ENCODE measurements at regions not wholly inside any gene's neighbourhood (a gene's known extent, or its start where the extent isn't known, plus 50 kb on each side); places are given as distances from the start of the nearest gene placed in this dataset.

- H3K9me3 ChIP-seq = no peaks in the 10 kb centered on the region
- DNase-seq (ENCODE audit: extremely low spot score in 2 of 2) = no peak
- TF ChIP-seq CTCF (IDR thresholded peaks at IDR 0.05) = no peak
- no peak for TF ChIP-seq POLR2AphosphoS5 (IDR thresholded peaks at IDR 0.05; ENCODE audit: insufficient read depth in 1 of 2, low read depth in 1 of 2)
- no peak for TF ChIP-seq POLR2A (IDR thresholded peaks at IDR 0.05)
- intact Hi-C loops (cut with DNase I) = no loop called here
- no peak overlapping the region for H3K27ac ChIP-seq
- no peaks in the 10 kb centered on the region for H3K36me3 ChIP-seq
- H3K4me1 ChIP-seq = no peaks in the 10 kb centered on the region
- no peak overlapping the region for H3K4me3 ChIP-seq
- no peaks in the 10 kb centered on the region for H3K27me3 ChIP-seq
Observed at GRCh38 chr13:105602956-105603670, 932.3 kb downstream of the EFNB2 start.

GRCh38 chr13:105599477-105600037 is 935.9 kb downstream of the EFNB2 start:
- TF ChIP-seq CTCF (IDR thresholded peaks at IDR 0.05) (no peak), POLR2A (IDR thresholded peaks at IDR 0.05) (no peak), POLR2AphosphoS5 (IDR thresholded peaks at IDR 0.05; ENCODE audit: insufficient read depth in 1 of 2, low read depth in 1 of 2) (no peak)
- Histone ChIP-seq H3K4me3 (no peak overlapping the region), H3K27me3 (no peaks in the 10 kb centered on the region), H3K27ac (no peak overlapping the region), H3K4me1 (no peaks in the 10 kb centered on the region), H3K36me3 (no peaks in the 10 kb centered on the region), H3K9me3 (no peaks in the 10 kb centered on the region)
- DNase-seq (ENCODE audit: extremely low spot score in 2 of 2) = no peak
- intact Hi-C loops (cut with DNase I) = no loop called here

DNA sequence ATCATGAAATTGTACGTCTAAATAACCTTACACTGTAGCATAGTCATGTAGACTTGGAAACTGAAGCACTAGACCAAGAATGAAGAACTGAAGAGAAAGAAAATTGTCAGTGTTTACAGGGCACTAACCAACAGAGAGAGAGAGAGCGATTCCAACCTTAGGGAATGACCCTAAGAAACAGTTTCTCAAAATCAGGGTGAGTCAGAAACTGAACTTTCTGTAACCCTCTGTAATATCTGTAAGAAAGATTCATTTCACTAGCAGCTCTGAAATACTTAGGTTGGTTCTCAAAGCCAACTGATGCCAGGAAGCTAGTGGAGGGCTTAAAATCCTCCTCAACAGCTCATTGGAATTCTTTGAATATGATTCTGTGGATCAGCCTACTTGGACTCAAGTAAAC is 936.9 kb downstream of the EFNB2 start:
- Histone ChIP-seq H3K4me1 (no peaks in the 10 kb centered on the region), H3K36me3 (no peaks in the 10 kb centered on the region), H3K27ac (no peak overlapping the region), H3K27me3 (no peaks in the 10 kb centered on the region), H3K4me3 (no peak overlapping the region), H3K9me3 (no peaks in the 10 kb centered on the region)
- TF ChIP-seq CTCF (IDR thresholded peaks at IDR 0.05) (no peak), POLR2AphosphoS5 (IDR thresholded peaks at IDR 0.05; ENCODE audit: insufficient read depth in 1 of 2, low read depth in 1 of 2) (no peak), POLR2A (IDR thresholded peaks at IDR 0.05) (no peak)
- DNase-seq (ENCODE audit: extremely low spot score in 2 of 2) = no peak
- intact Hi-C loops (cut with DNase I) = no loop called here

DNA sequence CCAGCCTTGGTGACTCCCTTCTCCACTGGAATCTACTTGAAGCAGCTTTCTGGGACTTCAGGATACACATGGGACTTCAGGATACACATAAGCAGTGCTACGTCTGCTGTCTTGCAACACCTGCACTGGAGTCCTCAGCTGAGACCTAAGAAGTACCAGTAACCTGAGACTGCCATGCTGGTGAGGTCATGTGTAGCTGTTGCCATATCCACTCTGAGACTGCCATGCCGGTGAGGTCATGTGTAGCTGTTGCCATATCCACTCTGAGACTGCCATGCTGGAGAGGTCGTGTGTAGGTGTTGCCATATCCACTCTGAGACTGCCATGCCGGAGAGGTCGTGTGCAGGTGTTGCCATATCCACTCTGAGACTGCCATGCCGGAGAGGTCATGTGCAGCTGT is 937.9 kb downstream of the EFNB2 start:
- TF ChIP-seq POLR2A (IDR thresholded peaks at IDR 0.05) (no peak), CTCF (IDR thresholded peaks at IDR 0.05) (no peak), POLR2AphosphoS5 (IDR thresholded peaks at IDR 0.05; ENCODE audit: insufficient read depth in 1 of 2, low read depth in 1 of 2) (no peak)
- intact Hi-C loops (cut with DNase I) = no loop called here
- no peak for DNase-seq (ENCODE audit: extremely low spot score in 2 of 2)

GRCh38 chr13:105595471-105595870 is 940.0 kb downstream of the EFNB2 start:
- H3K4me1 ChIP-seq = no peaks in the 10 kb centered on the region
- TF ChIP-seq POLR2AphosphoS5 (IDR thresholded peaks at IDR 0.05; ENCODE audit: insufficient read depth in 1 of 2, low read depth in 1 of 2) = no peak
- DNase-seq (ENCODE audit: extremely low spot score in 2 of 2) = no peak
- no peaks in the 10 kb centered on the region for H3K27me3 ChIP-seq
- H3K27ac ChIP-seq = no peak overlapping the region
- no peak overlapping the region for H3K4me3 ChIP-seq
- intact Hi-C loops (cut with DNase I) = no loop called here
- H3K9me3 ChIP-seq = no peaks in the 10 kb centered on the region
- no peaks in the 10 kb centered on the region for H3K36me3 ChIP-seq

More for the DNA sequence above, 937.9 kb downstream of the EFNB2 start:
- H3K9me3 ChIP-seq = no peaks in the 10 kb centered on the region
- no peaks in the 10 kb centered on the region for H3K36me3 ChIP-seq
- no peaks in the 10 kb centered on the region for H3K27me3 ChIP-seq
- no peak overlapping the region for H3K4me3 ChIP-seq
- H3K4me1 ChIP-seq = no peaks in the 10 kb centered on the region
- no peak overlapping the region for H3K27ac ChIP-seq

Measured in vagina (tissue), 2 donors.